ENCODE measurements at regions not wholly inside any gene's neighbourhood (a gene's known extent, or its start where the extent isn't known, plus 50 kb on each side); places are given as distances from the start of the nearest gene placed in this dataset.
A peak's percentile ranks its signal among the peaks of the same experiment; 100 is the strongest.

GRCh38 chr9:89955626-89956025 is 350.8 kb downstream of the GADD45G start:
- H3K4me1 Mint-ChIP-seq (ENCODE audit: low read depth): peaks cover 5% of the 10 kb centered on the region
- no peak for ATAC-seq
- no peak overlapping the region for H3K27ac Mint-ChIP-seq
- no peak for DNase-seq
- TF ChIP-seq CTCF (IDR thresholded peaks at IDR 0.05): no peak
- ChIA-PET CTCF (no interaction called here), POLR2A (no interaction called here)
- H3K4me3 Mint-ChIP-seq: no peak overlapping the region
- intact Hi-C loops (cut with micrococcal nuclease): no loop called here
- H3K27me3 Mint-ChIP-seq: no peaks in the 10 kb centered on the region
- H3K36me3 Mint-ChIP-seq (ENCODE audit: low read depth): no peaks in the 10 kb centered on the region
- no peaks in the 10 kb centered on the region for H3K9me3 Mint-ChIP-seq

GRCh38 chr9:89956331-89956730 is 351.5 kb downstream of the GADD45G start:
- Mint-ChIP-seq H3K27me3 (no peaks in the 10 kb centered on the region), H3K4me1 (ENCODE audit: low read depth) (peaks cover 9% of the 10 kb centered on the region), H3K36me3 (ENCODE audit: low read depth) (no peaks in the 10 kb centered on the region), H3K9me3 (no peaks in the 10 kb centered on the region), H3K27ac (no peak overlapping the region), H3K4me3 (no peak overlapping the region)
- POLR2A ChIA-PET: no interaction called here
- no peak for ATAC-seq
- intact Hi-C loops (cut with micrococcal nuclease): no loop called here
- CTCF ChIA-PET: no interaction called here
- no peak for TF ChIP-seq CTCF (IDR thresholded peaks at IDR 0.05)
- no peak for DNase-seq

GRCh38 chr9:89956907-89957306 is 352.1 kb downstream of the GADD45G start:
- no peak for DNase-seq
- no peak overlapping the region for H3K4me3 Mint-ChIP-seq
- H3K9me3 Mint-ChIP-seq: no peaks in the 10 kb centered on the region
- H3K36me3 Mint-ChIP-seq (ENCODE audit: low read depth): no peaks in the 10 kb centered on the region
- no peak overlapping the region for H3K27ac Mint-ChIP-seq
- POLR2A ChIA-PET: interaction anchor here (0.7 kb wide), 1 partner anchor 370 kb away, joined by 3 read pairs; no protein-coding TSS in a partner anchor
- intact Hi-C loops (cut with micrococcal nuclease): no loop called here
- ATAC-seq: no peak
- CTCF ChIA-PET: interaction anchor here (1.0 kb wide), 1 partner anchor 359 kb away, joined by 3 read pairs; no protein-coding TSS in a partner anchor
- no peak for TF ChIP-seq CTCF (IDR thresholded peaks at IDR 0.05)
- peaks cover 14% of the 10 kb centered on the region for H3K4me1 Mint-ChIP-seq (ENCODE audit: low read depth)
- H3K27me3 Mint-ChIP-seq: no peaks in the 10 kb centered on the region

GRCh38 chr9:89958086-89958485 is 353.3 kb downstream of the GADD45G start:
- Mint-ChIP-seq H3K27ac (no peak overlapping the region), H3K27me3 (no peaks in the 10 kb centered on the region), H3K36me3 (ENCODE audit: low read depth) (no peaks in the 10 kb centered on the region), H3K9me3 (no peaks in the 10 kb centered on the region), H3K4me3 (no peak overlapping the region), H3K4me1 (ENCODE audit: low read depth) (peaks cover 14% of the 10 kb centered on the region)
- intact Hi-C loops (cut with micrococcal nuclease): no loop called here
- no peak for TF ChIP-seq CTCF (IDR thresholded peaks at IDR 0.05)
- ATAC-seq (no peak), DNase-seq (no peak)
- ChIA-PET CTCF (no interaction called here), POLR2A (no interaction called here)

- Mint-ChIP-seq H3K27me3 (no peaks in the 10 kb centered on the region), H3K36me3 (ENCODE audit: low read depth) (no peaks in the 10 kb centered on the region), H3K4me3 (no peak overlapping the region), H3K9me3 (no peaks in the 10 kb centered on the region), H3K4me1 (ENCODE audit: low read depth) (peaks cover 16% of the 10 kb centered on the region), H3K27ac (no peak overlapping the region)
- POLR2A ChIA-PET: interaction anchor here (0.6 to 1.4 kb wide), 2 partner anchors 10 to 23 kb away, joined by 3 to 4 read pairs; no protein-coding TSS in a partner anchor
- TF ChIP-seq CTCF (IDR thresholded peaks at IDR 0.05): no peak
- CTCF ChIA-PET: interaction anchor here (1.0 to 1.7 kb wide), 4 partner anchors 10 to 364 kb away, joined by 3 to 4 read pairs (median 4); no protein-coding TSS in a partner anchor
- peak; percentile 53 for ATAC-seq
- DNase-seq: peak; percentile 7
- intact Hi-C loops (cut with micrococcal nuclease): no loop called here
These were observed 357.0 kb downstream of the GADD45G start for GRCh38 chr9:89961616-89962341.

Measured in activated CD8-positive, alpha-beta T cell treated with anti-CD3 and anti-CD28 coated beads for 36 hours (primary cell).